H9 (cell line): ENCODE measurements at regions not wholly inside any gene's neighbourhood (a gene's known extent, or its start where the extent isn't known, plus 50 kb on each side); places are given as distances from the start of the nearest gene placed in this dataset.

Experiments
- DNase-seq: peaks from one replicate; pipeline ENCODE4 v3.0.0-alpha.2; 2017
- H2AFZ ChIP-seq: one replicate; pipeline ENCODE4 v1.6.1; 2013; ENCODE audit warnings: mild to moderate bottlenecking, low read length, control low read depth, moderate library complexity
- H2AK5ac ChIP-seq: 2 replicates; pipeline ENCODE4 v1.6.1; 2013; ENCODE audit warnings: low read length, control low read depth, mixed read lengths; ENCODE audit not compliant: insufficient read length
- H2BK120ac ChIP-seq: one replicate; pipeline ENCODE4 v1.6.1; 2013; ENCODE audit warnings: low read depth, mild to moderate bottlenecking, low read length, control low read depth, inconsistent platforms; ENCODE audit not compliant: poor library complexity, severe bottlenecking
- H2BK12ac ChIP-seq: 2 replicates; pipeline ENCODE4 v1.6.1; 2013; ENCODE audit warnings: low read length, control low read depth, mixed read lengths, low read depth; ENCODE audit not compliant: insufficient read length
- H2BK15ac ChIP-seq: 2 replicates; pipeline ENCODE4 v1.6.1; 2013; ENCODE audit warnings: low read depth, low read length, control low read depth
- H2BK20ac ChIP-seq: one replicate; pipeline ENCODE4 v1.6.1; 2013; ENCODE audit warnings: low read depth, mild to moderate bottlenecking, low read length, control low read depth, inconsistent platforms; ENCODE audit not compliant: poor library complexity, severe bottlenecking
- H2BK5ac ChIP-seq: 2 replicates; pipeline ENCODE4 v1.6.1; 2013; ENCODE audit warnings: low read length, control low read depth, mixed read lengths; ENCODE audit not compliant: insufficient read length
- H3K14ac ChIP-seq: 2 replicates; pipeline ENCODE4 v1.6.1; 2013; ENCODE audit warnings: low read length, control low read depth; ENCODE audit not compliant: insufficient read depth
- H3K18ac ChIP-seq: 2 replicates; pipeline ENCODE4 v1.6.1; 2013; ENCODE audit warnings: low read depth, mild to moderate bottlenecking, mixed read lengths, low read length, control low read depth; ENCODE audit not compliant: insufficient read length
- H3K23ac ChIP-seq: 2 replicates; pipeline ENCODE4 v1.6.1; 2013; ENCODE audit warnings: low read length, control low read depth, mixed read lengths, low read depth; ENCODE audit not compliant: insufficient read length
- H3K23me2 ChIP-seq: 2 replicates; pipeline ENCODE4 v1.6.1; 2013; ENCODE audit warnings: low read depth, mild to moderate bottlenecking, mixed read lengths, low read length, control low read depth; ENCODE audit not compliant: insufficient read length, poor library complexity, severe bottlenecking
- H3K27ac ChIP-seq: 2 replicates; pipeline ENCODE4 v1.5.1; 2013; ENCODE audit warnings: low read length, control low read depth, mixed read lengths, low read depth; ENCODE audit not compliant: insufficient read length
- H3K27me3 ChIP-seq: 2 replicates; pipeline ENCODE4 v1.6.1; 2013; ENCODE audit warnings: low read length, control low read depth, inconsistent platforms; ENCODE audit not compliant: insufficient read depth
- H3K4ac ChIP-seq: 2 replicates; pipeline ENCODE4 v1.6.1; 2013; ENCODE audit warnings: low read depth, mild to moderate bottlenecking, control low read depth, inconsistent platforms, low read length, moderate library complexity
- H3K4me1 ChIP-seq: 2 replicates; pipeline ENCODE4 v1.6.1; 2013; ENCODE audit warnings: low read length, control low read depth, inconsistent platforms; ENCODE audit not compliant: insufficient read depth
- H3K4me2 ChIP-seq: 2 replicates; pipeline ENCODE4 v1.6.1; 2013; ENCODE audit warnings: low read length, control low read depth, mixed read lengths; ENCODE audit not compliant: insufficient read length, insufficient read depth
- H3K56ac ChIP-seq: 2 replicates; pipeline ENCODE4 v1.6.1; 2013; ENCODE audit warnings: low read depth, mild to moderate bottlenecking, mixed read lengths, low read length, control low read depth; ENCODE audit not compliant: insufficient read length
- H3K79me1 ChIP-seq: 2 replicates; pipeline ENCODE4 v1.6.1; 2013; ENCODE audit warnings: low read depth, mild to moderate bottlenecking, moderate library complexity, low read length, control low read depth, inconsistent platforms; ENCODE audit not compliant: insufficient read depth, poor library complexity, severe bottlenecking
- H3K79me2 ChIP-seq: 2 replicates; pipeline ENCODE4 v1.6.1; 2013; ENCODE audit warnings: low read length, control low read depth, inconsistent platforms; ENCODE audit not compliant: insufficient read depth
- H3K9ac ChIP-seq: 2 replicates; pipeline ENCODE4 v1.6.1; 2013; ENCODE audit warnings: low read length, control low read depth, mixed read lengths; ENCODE audit not compliant: insufficient read length; ENCODE audit errors: extremely low read depth
- H3K9me3 ChIP-seq: one replicate; pipeline ENCODE4 v1.6.1; 2013; ENCODE audit warnings: low read depth, low read length, inconsistent platforms; ENCODE audit not compliant: control insufficient read depth
- H3T11ph ChIP-seq: one replicate; pipeline ENCODE4 v1.6.1; 2013; ENCODE audit warnings: mild to moderate bottlenecking, low read length, control low read depth, inconsistent platforms
- H4K20me1 ChIP-seq: one replicate; pipeline ENCODE4 v1.6.1; 2013; ENCODE audit not compliant: control insufficient read depth, insufficient read length, insufficient read depth
- H4K5ac ChIP-seq: 2 replicates; pipeline ENCODE4 v1.6.1; 2013; ENCODE audit warnings: low read depth, mild to moderate bottlenecking, mixed read lengths, low read length, control low read depth; ENCODE audit not compliant: insufficient read length
- H4K8ac ChIP-seq: replicated peaks from 2 replicates; pipeline ENCODE4 v1.6.1; 2013; ENCODE audit warnings: low read length, control low read depth, mixed read lengths, low read depth; ENCODE audit not compliant: insufficient read length
- H4K91ac ChIP-seq: 2 replicates; pipeline ENCODE4 v1.6.1; 2013; ENCODE audit warnings: low read depth, mild to moderate bottlenecking, moderate library complexity, mixed read lengths, low read length, control low read depth; ENCODE audit not compliant: insufficient read length
- H3K27ac Mint-ChIP-seq, 3 experiments: 2 replicates in 2 of 3; 3 replicates in 1 of 3; pipeline ENCODE4 v1.8.0; 2020 to 2021; ENCODE audit warnings: mixed read lengths in 3 of 3, mild to moderate bottlenecking in 1 of 3, moderate library complexity in 1 of 3
- H3K27me3 Mint-ChIP-seq: 2 replicates; pipeline ENCODE4 v1.8.0; 2021; ENCODE audit warnings: low read depth, mild to moderate bottlenecking, moderate library complexity, mixed read lengths
- H3K36me3 Mint-ChIP-seq, 3 experiments: 2 replicates in 2 of 3; 3 replicates in 1 of 3; pipeline ENCODE4 v1.8.0; 2020 to 2021; ENCODE audit warnings: low read depth in 3 of 3, mixed read lengths in 3 of 3; ENCODE audit not compliant: insufficient read depth in 1 of 3
- H3K4me1 Mint-ChIP-seq, 2 experiments: 2 replicates each; pipeline ENCODE4 v1.8.0; 2020; ENCODE audit warnings: mixed read lengths in 2 of 2
- H3K4me3 Mint-ChIP-seq, 2 experiments: 2 replicates in 1 of 2; 3 replicates in 1 of 2; pipeline ENCODE4 v1.8.0; 2020 to 2021; ENCODE audit warnings: mild to moderate bottlenecking in 2 of 2, mixed read lengths in 2 of 2, moderate library complexity in 1 of 2
- H3K9me3 Mint-ChIP-seq, 2 experiments: 2 replicates in 1 of 2; 3 replicates in 1 of 2; pipeline ENCODE4 v1.8.0; 2020; ENCODE audit warnings: mild to moderate bottlenecking in 2 of 2, mixed read lengths in 2 of 2, moderate library complexity in 1 of 2
- CTCF ChIP-seq: fragments of 200-600 bp; sonication (generic); conservative IDR thresholded peaks from 3 replicates; pipeline ENCODE4 v1.8.0; 2021; ENCODE audit warnings: antibody characterized with exemption, mild to moderate bottlenecking
- WGBS: extraction: QIAGEN DNeasy Blood & Tissue Kit; methylation state at CpG from one replicate; pipeline ENCODE4 v1.1.7; 2013; ENCODE audit warnings: missing lambda C conversion rate, low lambda C conversion rate, mixed read lengths; ENCODE audit not compliant: insufficient read length; ENCODE audit errors: extremely low coverage; 5-methylcytosine and 5-hydroxymethylcytosine counted together

GRCh38 chr10:16186564-16186963 lies 250.2 kb upstream of the PTER start:
- H3T11ph ChIP-seq: no peak overlapping the region
- TF ChIP-seq CTCF: no peak
- H3K27me3 ChIP-seq: no peaks in the 10 kb centered on the region
- H2BK5ac ChIP-seq: no peak overlapping the region
- no peaks in the 10 kb centered on the region for H4K20me1 ChIP-seq
- H4K8ac ChIP-seq: no peak overlapping the region
- no peak overlapping the region for H3K23ac ChIP-seq
- H2AK5ac ChIP-seq: no peak overlapping the region
- no peaks in the 10 kb centered on the region for H3K9me3 ChIP-seq
- H3K14ac ChIP-seq: no peak overlapping the region
- H3K4ac ChIP-seq: no peak overlapping the region
- H3K9me3 Mint-ChIP-seq: peaks cover 0 to 4% of the 10 kb centered on the region in 2 experiments; a peak in 3 of 5 replicates
- no peak overlapping the region for H3K4me3 Mint-ChIP-seq
- H3K27ac ChIP-seq: no peak overlapping the region
- H2AFZ ChIP-seq: no peak overlapping the region
- no peak overlapping the region for H4K91ac ChIP-seq
- no peaks in the 10 kb centered on the region for H3K79me1 ChIP-seq
- peaks cover 20 to 38% of the 10 kb centered on the region in 2 experiments for H3K4me1 Mint-ChIP-seq
- no peak for DNase-seq
- no peak overlapping the region for H3K56ac ChIP-seq
- H2BK12ac ChIP-seq: no peak overlapping the region
- H3K27ac Mint-ChIP-seq: peak overlapping the region; percentile 52 to 86 (median 78); a peak in 3 of 7 replicates
- no peak overlapping the region for H2BK15ac ChIP-seq
- no peak overlapping the region for H2BK20ac ChIP-seq
- no peak overlapping the region for H3K9ac ChIP-seq
- H3K18ac ChIP-seq: no peak overlapping the region
- no CpG with 5 or more reads among the region's 3 CpGs for WGBS
- H3K27me3 Mint-ChIP-seq: no peaks in the 10 kb centered on the region
- H3K79me2 ChIP-seq: no peaks in the 10 kb centered on the region
- H3K4me1 ChIP-seq: no peaks in the 10 kb centered on the region; the same call in 1 of the 2 replicates
- peaks cover 13 to 26% (median 16%) of the 10 kb centered on the region in 3 experiments; a peak in 6 of 7 replicates for H3K36me3 Mint-ChIP-seq
- no peaks in the 10 kb centered on the region for H3K23me2 ChIP-seq
- no peak overlapping the region for H4K5ac ChIP-seq
- H2BK120ac ChIP-seq: no peak overlapping the region
- no peak overlapping the region for H3K4me2 ChIP-seq
